SK-N-SH (cell line): ENCODE measurements at regions not wholly inside any gene's neighbourhood (a gene's known extent, or its start where the extent isn't known, plus 50 kb on each side); places are given as distances from the start of the nearest gene placed in this dataset.

ENCODE experiments used
- ELF1 ChIP-seq: IDR thresholded peaks from 2 replicates; pipeline ENCODE4 v1.4.0; 2012
- EP300 ChIP-seq, 2 experiments: IDR thresholded peaks; 2 replicates each; pipeline versions ENCODE4 v1.4.0 to v1.6.1; 2012; ENCODE audit warnings: borderline replicate concordance in 1 of 2, low read depth in 1 of 2, low read length in 1 of 2
- EZH2phosphoT487 ChIP-seq: fragments of 200-600 bp; sonication (generic); IDR thresholded peaks from 2 replicates; pipeline ENCODE4 v1.6.1; 2017; ENCODE audit warnings: low read depth, mixed run types, mild to moderate bottlenecking, antibody characterized with exemption, moderate library complexity, borderline replicate concordance
- FOXM1 ChIP-seq: IDR thresholded peaks from 2 replicates; pipeline ENCODE4 v1.4.0; 2012; ENCODE audit warnings: low read depth, mild to moderate bottlenecking
- NRF1 ChIP-seq: IDR thresholded peaks from 2 replicates; pipeline ENCODE4 v1.6.1; 2012; ENCODE audit warnings: low read depth, mild to moderate bottlenecking, low read length
- RFX5 ChIP-seq: IDR thresholded peaks from 2 replicates; pipeline ENCODE4 v1.6.1; 2012; ENCODE audit warnings: mild to moderate bottlenecking, improper control_type of control experiment, low read length
- SMC3 ChIP-seq: IDR thresholded peaks from 2 replicates; pipeline ENCODE4 v1.6.1; 2012; ENCODE audit warnings: low read depth, low read length, improper control_type of control experiment
- TF ChIP-seq, protein P1 (sequence below): fragments of 200-600 bp; sonication (generic); IDR thresholded peaks from 2 replicates; pipeline ENCODE4 v1.6.1; 2017; ENCODE audit warnings: antibody characterized with exemption, mild to moderate bottlenecking, moderate library complexity
- TF ChIP-seq, protein P2 (sequence below): IDR thresholded peaks from 2 replicates; pipeline ENCODE4 v1.4.0; 2012; ENCODE audit warnings: low read depth, borderline replicate concordance
- TF ChIP-seq, protein P3 (sequence below): IDR thresholded peaks from 2 replicates; pipeline ENCODE4; 2012
- TF ChIP-seq, protein P4 (sequence below): IDR thresholded peaks from 2 replicates; pipeline ENCODE4 v1.4.0; 2012; ENCODE audit warnings: low read depth
- TF ChIP-seq, protein P5 (sequence below): IDR thresholded peaks from 2 replicates; pipeline ENCODE4 v1.6.1; 2012; ENCODE audit warnings: mild to moderate bottlenecking, low read depth, low read length, moderate library complexity

DNA sequence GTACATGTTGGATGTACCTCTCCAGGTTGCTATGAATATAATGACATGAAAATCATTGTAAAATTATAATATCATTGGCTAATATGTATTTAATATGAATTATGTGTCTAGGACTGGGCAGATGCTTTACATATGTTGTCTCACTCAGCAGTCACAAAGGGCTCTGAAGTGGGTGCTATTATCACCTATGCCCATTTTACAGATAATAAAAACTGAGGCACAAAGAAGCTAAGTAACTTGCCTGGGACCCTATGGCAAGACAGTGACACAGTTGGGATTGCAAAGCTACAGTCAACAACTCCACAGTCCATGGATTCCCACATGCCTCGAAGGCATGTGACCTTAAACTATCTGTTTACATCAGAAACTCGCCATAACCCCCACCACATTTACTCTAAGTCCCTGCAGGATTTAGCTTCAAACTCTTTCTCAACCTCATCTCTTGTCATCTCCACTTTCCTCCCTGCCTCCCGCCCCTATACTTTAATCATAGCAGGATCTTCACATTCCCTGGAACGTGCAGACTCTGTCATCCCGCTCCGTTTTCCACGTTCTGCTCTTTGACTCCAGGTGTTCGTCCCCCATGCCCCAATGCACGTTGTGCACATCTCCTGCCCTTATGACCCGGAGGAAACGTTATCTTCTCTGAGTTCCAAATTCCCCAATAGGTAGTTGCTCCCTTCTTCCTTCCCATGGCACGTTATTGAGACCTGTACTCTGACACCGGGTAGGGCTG is 143.0 kb upstream of the NRIP1 start:
- TF ChIP-seq, protein P1, sequence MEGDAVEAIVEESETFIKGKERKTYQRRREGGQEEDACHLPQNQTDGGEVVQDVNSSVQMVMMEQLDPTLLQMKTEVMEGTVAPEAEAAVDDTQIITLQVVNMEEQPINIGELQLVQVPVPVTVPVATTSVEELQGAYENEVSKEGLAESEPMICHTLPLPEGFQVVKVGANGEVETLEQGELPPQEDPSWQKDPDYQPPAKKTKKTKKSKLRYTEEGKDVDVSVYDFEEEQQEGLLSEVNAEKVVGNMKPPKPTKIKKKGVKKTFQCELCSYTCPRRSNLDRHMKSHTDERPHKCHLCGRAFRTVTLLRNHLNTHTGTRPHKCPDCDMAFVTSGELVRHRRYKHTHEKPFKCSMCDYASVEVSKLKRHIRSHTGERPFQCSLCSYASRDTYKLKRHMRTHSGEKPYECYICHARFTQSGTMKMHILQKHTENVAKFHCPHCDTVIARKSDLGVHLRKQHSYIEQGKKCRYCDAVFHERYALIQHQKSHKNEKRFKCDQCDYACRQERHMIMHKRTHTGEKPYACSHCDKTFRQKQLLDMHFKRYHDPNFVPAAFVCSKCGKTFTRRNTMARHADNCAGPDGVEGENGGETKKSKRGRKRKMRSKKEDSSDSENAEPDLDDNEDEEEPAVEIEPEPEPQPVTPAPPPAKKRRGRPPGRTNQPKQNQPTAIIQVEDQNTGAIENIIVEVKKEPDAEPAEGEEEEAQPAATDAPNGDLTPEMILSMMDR: no peak
- TF ChIP-seq SMC3 (no peak), EP300 (IDR thresholded peaks at IDR 0.05; ENCODE audit: borderline replicate concordance in 1 of 2, low read depth in 1 of 2, low read length in 1 of 2) (no peak), ELF1 (no peak), RFX5 (no peak), EZH2phosphoT487 (no peak), FOXM1 (no peak), NRF1 (no peak)
- TF ChIP-seq, protein P2, sequence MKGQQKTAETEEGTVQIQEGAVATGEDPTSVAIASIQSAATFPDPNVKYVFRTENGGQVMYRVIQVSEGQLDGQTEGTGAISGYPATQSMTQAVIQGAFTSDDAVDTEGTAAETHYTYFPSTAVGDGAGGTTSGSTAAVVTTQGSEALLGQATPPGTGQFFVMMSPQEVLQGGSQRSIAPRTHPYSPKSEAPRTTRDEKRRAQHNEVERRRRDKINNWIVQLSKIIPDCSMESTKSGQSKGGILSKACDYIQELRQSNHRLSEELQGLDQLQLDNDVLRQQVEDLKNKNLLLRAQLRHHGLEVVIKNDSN: no peak
- TF ChIP-seq, protein P3, sequence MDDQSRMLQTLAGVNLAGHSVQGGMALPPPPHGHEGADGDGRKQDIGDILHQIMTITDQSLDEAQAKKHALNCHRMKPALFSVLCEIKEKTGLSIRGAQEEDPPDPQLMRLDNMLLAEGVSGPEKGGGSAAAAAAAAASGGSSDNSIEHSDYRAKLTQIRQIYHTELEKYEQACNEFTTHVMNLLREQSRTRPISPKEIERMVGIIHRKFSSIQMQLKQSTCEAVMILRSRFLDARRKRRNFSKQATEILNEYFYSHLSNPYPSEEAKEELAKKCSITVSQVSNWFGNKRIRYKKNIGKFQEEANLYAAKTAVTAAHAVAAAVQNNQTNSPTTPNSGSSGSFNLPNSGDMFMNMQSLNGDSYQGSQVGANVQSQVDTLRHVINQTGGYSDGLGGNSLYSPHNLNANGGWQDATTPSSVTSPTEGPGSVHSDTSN: no peak
- TF ChIP-seq, protein P4, sequence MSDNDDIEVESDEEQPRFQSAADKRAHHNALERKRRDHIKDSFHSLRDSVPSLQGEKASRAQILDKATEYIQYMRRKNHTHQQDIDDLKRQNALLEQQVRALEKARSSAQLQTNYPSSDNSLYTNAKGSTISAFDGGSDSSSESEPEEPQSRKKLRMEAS: no peak
- TF ChIP-seq, protein P5, sequence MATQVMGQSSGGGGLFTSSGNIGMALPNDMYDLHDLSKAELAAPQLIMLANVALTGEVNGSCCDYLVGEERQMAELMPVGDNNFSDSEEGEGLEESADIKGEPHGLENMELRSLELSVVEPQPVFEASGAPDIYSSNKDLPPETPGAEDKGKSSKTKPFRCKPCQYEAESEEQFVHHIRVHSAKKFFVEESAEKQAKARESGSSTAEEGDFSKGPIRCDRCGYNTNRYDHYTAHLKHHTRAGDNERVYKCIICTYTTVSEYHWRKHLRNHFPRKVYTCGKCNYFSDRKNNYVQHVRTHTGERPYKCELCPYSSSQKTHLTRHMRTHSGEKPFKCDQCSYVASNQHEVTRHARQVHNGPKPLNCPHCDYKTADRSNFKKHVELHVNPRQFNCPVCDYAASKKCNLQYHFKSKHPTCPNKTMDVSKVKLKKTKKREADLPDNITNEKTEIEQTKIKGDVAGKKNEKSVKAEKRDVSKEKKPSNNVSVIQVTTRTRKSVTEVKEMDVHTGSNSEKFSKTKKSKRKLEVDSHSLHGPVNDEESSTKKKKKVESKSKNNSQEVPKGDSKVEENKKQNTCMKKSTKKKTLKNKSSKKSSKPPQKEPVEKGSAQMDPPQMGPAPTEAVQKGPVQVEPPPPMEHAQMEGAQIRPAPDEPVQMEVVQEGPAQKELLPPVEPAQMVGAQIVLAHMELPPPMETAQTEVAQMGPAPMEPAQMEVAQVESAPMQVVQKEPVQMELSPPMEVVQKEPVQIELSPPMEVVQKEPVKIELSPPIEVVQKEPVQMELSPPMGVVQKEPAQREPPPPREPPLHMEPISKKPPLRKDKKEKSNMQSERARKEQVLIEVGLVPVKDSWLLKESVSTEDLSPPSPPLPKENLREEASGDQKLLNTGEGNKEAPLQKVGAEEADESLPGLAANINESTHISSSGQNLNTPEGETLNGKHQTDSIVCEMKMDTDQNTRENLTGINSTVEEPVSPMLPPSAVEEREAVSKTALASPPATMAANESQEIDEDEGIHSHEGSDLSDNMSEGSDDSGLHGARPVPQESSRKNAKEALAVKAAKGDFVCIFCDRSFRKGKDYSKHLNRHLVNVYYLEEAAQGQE: no peak
